HG03520 (cell line): ENCODE measurements at regions not wholly inside any gene's neighbourhood (a gene's known extent, or its start where the extent isn't known, plus 50 kb on each side); places are given as distances from the start of the nearest gene placed in this dataset.

Source experiments
- ATAC-seq: cut with Tn5 transposase; IDR thresholded peaks from one replicate; pipeline ENCODE4 v1.9.1; 2021; ENCODE audit warnings: mild to moderate bottlenecking, moderate library complexity; ENCODE audit not compliant: unreplicated experiment

DNA sequence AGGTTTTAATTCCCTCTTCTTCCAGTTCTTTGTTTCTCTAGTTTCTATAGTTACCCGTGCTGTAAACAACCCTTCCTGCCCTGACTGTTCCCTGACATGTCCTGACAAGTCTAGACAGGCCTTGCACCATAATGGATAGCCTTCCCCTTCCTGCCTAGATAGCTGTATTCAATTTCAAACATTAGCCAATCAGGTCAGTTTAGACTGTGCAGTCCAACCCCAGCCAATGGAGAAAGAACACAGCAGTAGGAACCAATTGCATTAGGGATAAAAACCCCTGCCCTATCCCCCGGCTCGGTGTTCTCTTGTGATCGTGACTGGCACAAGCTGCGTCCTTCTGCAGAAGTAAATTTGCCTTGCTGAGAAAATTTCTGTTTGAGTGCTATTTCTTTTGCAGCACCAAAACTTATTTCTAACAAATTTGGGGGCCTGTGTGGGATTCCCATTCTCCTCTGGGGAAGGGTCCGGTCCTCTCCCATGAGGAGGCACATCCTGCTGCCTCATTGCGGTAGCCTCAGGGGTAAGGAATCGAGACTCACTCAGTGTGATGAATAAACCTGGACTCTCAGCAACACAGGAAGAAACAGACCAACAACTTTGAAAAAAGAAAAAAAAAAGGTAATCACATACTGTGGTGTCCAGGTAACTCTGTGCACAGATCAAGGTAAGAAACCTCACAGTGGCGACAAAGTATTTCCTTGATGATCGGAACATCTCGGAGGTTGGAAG is 248.7 kb upstream of the ECI2 start:
- no peak for ATAC-seq

DNA sequence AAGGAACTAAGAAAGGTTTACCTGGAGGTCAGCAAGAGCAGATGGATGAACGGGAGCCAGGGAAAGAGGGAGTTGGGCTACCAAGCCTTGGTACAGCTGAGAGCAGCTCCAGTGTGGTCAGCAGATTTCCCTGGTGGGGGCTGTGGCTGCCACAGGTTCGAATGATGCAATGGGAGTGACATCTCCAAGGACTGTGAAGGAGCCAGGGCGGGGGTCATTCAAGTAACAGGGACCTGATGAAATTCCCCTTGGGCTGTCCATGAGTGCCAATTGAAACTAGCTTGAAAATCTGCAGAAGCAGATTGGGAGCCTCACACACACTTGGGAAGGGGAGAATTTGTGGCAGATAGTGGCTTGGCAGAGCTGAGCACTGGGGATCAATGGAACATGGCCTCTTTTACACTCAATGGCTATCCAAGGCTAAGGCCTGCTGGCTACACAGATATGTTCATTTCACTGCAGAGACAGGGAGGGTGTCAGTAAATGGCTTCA is 247.0 kb upstream of the ECI2 start:
- no peak for ATAC-seq

GRCh38 chr6:4381381-4381780 is 246.0 kb upstream of the ECI2 start:
- ATAC-seq = no peak

- no peak for ATAC-seq
These were observed 245.5 kb upstream of the ECI2 start for GRCh38 chr6:4380881-4381281.

GRCh38 chr6:4379958-4380357 is 244.6 kb upstream of the ECI2 start:
- ATAC-seq = no peak

DNA sequence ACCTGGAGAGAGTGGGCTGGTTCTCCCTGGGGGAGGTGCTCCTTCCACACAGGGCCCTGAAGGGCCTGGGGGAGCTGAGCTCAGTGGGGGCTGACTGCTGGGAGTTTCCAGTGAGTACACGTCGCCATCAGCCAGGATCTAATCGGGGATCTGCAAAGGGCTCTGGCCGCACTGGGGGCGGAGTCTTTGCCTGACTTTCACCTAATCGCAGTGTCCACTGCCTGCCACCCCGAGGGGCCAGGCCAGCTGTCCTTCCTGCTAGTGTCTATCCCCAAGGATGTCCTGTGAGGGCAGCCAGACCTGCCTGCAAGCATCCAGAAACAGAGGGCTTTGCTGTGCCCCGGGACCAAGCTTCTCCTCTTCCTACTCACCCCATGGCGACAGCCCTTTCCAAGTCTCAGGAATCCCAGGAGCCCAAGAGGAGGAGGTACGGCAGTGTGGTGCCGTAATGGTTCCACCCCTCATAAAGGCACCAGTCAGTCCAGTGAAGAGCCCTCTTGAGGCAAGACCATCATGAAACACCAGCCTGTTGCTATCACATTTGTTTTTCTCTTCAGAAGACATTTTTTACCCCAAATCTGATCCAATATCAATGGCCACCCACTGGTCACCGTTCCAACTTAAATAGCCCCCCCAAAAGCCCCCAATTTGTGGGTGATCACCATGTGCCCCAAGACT is 243.1 kb upstream of the ECI2 start:
- no peak for ATAC-seq

GRCh38 chr6:4377603-4378002 is 242.2 kb upstream of the ECI2 start:
- ATAC-seq = no peak

DNA sequence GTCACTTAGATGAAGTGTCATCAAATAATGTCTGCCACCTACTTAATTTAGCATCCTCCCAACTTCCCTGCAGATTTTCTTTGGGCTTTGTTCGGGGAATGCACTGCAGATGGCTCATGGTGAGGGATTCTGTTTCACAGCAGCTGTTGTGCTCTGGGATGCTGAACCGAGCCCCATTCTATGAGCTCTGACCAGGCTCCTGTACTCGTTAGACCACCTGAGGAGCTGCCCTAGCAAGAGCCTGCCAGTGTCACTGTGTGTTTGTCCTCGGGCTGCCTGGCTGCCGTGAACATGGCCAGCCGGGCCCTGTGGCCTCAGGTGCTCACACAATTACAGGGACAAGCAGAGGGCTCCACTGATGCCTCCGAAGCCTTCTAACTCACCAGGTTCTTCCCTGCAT is 238.8 kb upstream of the ECI2 start:
- no peak for ATAC-seq

GRCh38 chr6:4372866-4373265 is 237.5 kb upstream of the ECI2 start:
- no peak for ATAC-seq

- ATAC-seq = no peak
These were observed 236.0 kb upstream of the ECI2 start for GRCh38 chr6:4371207-4371921.

- no peak for ATAC-seq
These were observed 234.7 kb upstream of the ECI2 start for GRCh38 chr6:4370066-4370465.

DNA sequence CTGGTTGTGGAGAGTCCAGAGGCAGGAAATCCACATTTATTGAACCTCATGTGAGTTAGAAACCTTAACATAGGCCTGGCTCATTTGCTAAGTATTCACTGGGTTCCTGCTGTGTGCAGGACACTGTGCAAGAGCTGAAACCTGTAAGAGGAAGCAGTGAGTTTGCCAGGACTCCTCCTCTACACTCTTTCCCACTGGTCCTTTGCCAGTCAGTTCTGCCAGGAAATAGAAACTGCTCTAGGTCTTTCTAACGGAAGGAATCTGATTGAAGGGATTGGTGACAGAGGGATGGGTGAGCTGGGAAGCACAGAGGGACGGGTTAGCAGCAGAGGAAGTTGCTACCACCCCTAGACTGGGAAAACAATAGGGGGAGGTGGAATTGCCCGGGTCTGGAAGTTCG is 234.2 kb upstream of the ECI2 start:
- ATAC-seq = no peak

DNA sequence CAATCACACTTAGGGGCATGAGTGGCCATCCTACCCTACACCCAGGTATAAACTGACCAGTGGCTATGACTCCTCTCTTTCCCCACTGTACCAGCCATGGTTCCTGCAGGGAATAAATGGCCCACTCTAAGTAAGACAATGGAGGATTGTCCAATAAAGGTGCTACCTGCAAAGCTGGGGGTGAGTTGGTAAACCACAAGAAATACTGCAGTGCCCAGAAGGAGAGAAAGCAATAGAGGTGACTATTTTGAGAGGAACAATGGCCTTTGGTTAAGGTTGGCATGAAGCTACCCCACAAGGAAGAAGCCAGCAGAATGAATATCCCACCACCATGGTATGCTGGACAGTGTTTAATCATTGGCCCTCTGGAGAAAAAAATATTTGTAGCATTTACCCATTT is 233.3 kb upstream of the ECI2 start:
- no peak for ATAC-seq

DNA sequence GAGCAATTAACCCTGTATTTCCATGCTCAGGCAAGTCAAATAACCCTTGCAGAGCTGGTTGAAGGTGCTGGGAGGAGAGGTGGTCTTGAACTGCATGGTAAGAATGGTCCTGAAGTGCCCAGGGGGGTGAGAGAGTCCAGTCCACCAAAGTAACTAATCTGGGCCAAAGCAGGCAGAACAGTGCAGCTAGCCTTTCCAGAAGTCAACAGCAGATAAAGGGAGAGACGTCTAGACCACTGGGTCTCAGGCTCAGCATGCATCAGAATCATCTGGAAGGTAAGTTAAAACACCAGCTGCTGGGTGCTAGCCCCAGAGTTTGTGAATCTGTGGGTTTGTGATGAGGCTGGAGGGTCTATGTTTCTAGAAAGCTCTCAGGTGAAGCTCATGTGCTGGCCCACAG is 232.3 kb upstream of the ECI2 start:
- ATAC-seq = no peak

- ATAC-seq = no peak
These were observed 231.4 kb upstream of the ECI2 start for GRCh38 chr6:4366635-4367395.

- ATAC-seq = no peak
These were observed 230.3 kb upstream of the ECI2 start for GRCh38 chr6:4365686-4366085.

GRCh38 chr6:4364711-4365110 is 229.3 kb upstream of the ECI2 start:
- no peak for ATAC-seq

- ATAC-seq = no peak
These were observed 228.8 kb upstream of the ECI2 start for GRCh38 chr6:4364172-4364571.

DNA sequence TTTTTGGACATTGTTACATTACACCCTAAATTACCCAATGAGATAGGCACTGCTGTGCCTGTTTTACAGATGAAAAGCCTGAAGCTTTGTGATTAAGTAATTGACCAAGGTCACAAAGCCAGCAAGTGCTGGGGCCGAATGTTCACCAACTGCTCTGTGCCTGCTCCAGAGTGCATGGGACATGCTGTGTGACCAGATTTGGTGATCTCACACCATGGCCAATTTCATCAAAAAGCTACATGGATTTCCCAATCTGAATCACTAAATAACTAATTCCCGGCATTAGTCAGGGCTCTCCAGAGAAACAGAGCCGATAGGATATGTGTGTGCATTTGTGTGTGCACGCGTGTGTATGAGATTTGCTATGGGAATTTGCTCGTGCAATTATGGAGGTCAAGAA is 228.3 kb upstream of the ECI2 start:
- ATAC-seq = no peak

DNA sequence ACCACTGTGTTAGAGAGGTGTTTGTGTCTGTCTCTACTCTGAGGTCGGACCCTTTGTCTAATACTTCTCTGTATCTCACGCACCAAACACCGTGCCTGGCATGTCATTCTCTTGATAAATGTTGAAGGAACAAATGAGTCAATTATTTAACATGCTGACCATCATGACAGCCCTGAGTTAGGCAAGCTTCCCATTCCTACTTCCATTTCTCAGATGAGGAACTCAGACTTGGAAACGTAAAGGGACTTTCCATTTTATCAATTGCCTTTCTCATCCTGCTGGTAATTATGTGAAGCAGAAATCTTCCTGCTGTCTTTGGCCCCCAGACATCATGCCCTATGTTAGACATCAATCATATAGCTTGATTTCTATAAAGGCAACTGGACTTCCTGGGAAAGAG is 227.0 kb upstream of the ECI2 start:
- ATAC-seq = no peak

DNA sequence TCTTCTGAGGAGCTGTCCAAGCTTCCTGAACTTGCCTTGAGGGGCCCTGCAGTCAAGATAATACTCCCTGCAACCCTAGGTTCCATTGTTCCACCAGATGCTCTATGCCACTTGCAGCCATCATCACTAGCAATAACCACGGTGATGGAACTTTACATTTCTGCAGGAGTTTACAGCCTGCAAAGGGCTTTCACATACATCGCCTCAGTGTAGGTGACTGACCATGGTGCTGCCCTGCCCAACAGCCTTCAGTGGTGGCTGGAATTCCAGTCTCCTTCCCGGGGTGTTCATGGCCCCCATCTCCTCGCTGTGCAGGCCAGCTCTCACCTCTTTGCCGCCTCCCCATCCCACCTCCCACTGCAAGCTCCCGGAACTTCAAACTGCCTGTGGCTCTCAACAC is 225.5 kb upstream of the ECI2 start:
- ATAC-seq = no peak
